GM12864 (cell line): ENCODE measurements at regions not wholly inside any gene's neighbourhood (a gene's known extent, or its start where the extent isn't known, plus 50 kb on each side); places are given as distances from the start of the nearest gene placed in this dataset.

Experiments used
- DNase-seq: peaks from one replicate; pipeline ENCODE4 v3.0.0-alpha.2; 2011; ENCODE audit warnings: low read depth
- H3K4me3 ChIP-seq: 2 replicates; pipeline ENCODE4 v1.5.1; 2011; ENCODE audit warnings: mild to moderate bottlenecking, low read depth, low read length, control low read depth
- TF ChIP-seq, protein P1 (sequence below): IDR thresholded peaks from 2 replicates; pipeline ENCODE4 v1.5.1; 2011; ENCODE audit warnings: low read depth, mild to moderate bottlenecking, moderate library complexity, low read length, control low read depth, inconsistent platforms; ENCODE audit errors: missing control alignments

DNA sequence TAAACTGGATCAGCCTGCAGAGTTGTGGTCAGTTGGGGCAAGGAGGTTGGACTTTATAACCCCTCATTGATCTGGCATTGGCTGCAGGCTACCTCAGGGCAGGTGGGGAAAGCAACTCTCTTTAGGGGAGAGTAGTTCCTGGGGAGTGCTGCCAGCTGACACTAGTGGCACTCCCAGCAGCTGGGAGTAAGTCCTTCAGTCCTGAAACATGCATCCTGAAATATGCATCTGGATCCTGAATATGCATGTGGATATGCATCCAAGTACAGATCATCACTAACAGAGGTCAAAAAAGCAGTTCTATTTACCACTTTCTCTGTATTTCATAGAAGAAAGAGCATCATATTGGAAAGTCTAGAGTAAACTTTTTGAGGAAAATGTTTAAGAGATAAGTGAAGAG is 350.8 kb downstream of the EPM2A start:
- no peak overlapping the region for H3K4me3 ChIP-seq
- no peak for DNase-seq
- TF ChIP-seq, protein P1, sequence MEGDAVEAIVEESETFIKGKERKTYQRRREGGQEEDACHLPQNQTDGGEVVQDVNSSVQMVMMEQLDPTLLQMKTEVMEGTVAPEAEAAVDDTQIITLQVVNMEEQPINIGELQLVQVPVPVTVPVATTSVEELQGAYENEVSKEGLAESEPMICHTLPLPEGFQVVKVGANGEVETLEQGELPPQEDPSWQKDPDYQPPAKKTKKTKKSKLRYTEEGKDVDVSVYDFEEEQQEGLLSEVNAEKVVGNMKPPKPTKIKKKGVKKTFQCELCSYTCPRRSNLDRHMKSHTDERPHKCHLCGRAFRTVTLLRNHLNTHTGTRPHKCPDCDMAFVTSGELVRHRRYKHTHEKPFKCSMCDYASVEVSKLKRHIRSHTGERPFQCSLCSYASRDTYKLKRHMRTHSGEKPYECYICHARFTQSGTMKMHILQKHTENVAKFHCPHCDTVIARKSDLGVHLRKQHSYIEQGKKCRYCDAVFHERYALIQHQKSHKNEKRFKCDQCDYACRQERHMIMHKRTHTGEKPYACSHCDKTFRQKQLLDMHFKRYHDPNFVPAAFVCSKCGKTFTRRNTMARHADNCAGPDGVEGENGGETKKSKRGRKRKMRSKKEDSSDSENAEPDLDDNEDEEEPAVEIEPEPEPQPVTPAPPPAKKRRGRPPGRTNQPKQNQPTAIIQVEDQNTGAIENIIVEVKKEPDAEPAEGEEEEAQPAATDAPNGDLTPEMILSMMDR, result no peak

DNA sequence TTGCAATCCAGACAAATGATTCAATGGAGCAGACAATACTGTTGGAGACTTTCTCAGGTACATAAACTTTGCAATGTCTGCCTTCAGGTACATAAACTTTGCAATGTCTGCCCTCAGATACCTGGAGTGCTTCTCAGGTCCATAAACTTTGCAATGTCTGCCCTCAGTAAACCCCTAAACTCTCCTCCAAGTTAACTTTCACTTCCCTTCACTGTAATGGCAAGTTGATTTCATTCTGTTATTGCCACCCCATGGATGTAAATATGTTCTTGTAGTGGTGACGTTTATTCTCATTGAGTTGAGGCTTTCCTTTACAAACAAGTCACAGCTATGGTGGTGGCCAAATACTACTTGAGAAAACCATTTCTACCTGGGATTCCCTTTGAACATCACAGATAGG is 338.8 kb downstream of the EPM2A start:
- no peak for DNase-seq
- TF ChIP-seq, protein P1, result no peak
- H3K4me3 ChIP-seq, result no peak overlapping the region

DNA sequence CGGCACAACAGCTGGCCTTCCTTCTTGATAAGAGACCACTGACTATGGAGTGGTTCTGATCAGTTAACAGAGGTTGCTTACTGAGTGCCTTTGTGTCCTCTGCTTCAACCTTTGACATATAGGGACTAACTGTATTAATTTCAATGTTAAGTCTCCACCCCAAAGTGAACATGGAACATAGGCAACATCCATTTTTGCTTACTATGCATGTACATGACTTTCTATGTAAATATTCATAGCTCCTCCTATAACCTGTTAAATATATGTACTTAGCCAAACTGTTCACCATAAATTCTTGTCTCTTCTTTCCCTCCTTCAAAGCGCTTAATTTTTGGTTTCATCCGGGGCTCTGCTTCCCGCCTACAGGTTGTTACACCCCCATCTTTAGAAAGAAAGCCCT is 334.8 kb downstream of the EPM2A start:
- TF ChIP-seq, protein P1, result no peak
- H3K4me3 ChIP-seq, result no peak overlapping the region
- no peak for DNase-seq

DNA sequence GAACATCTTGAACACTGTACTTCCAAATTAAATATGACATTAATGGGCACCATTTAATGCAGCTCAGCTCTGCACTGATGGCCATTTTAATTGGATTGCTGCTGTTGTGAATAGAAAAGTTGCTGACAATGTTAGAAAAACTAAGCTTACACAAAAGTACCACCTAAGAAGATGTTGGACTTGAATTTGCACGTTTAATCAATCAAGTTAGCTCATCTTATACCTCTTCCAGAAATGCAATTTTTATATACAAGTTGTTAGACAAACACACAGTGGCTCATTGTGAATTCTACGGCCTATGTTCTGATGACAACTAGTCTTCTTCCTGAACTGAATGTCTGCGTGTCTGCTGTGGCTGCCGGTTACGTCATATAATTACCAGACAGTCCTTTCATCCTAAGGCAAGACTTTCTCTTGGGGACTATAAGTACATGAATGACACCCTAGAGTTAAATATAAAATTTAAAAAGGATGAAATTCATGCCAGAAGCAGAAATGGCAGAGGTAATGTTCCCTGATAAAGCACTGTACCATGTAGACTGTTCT is 330.2 kb downstream of the EPM2A start:
- no peak for DNase-seq
- H3K4me3 ChIP-seq, result no peak overlapping the region
- TF ChIP-seq, protein P1, result no peak

DNA sequence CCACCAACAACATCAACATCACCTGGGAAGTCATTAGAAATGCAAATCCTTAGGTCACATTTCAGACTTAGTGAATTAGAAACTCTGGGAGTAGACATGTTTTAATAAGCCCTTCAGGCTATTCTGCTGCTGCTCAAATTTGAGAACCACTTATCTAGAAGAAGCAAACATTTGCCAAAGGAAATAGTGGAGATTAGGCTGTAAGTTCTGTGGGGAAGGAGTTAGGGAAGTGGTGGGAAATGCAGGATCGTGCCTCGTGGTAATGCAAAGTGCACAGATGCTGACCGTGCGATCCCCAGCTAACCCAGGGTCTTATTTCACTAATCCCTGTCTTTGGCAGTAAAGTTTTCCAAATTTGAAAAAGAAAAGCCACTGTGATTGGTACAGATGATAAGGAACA is 328.5 kb downstream of the EPM2A start:
- no peak overlapping the region for H3K4me3 ChIP-seq
- TF ChIP-seq, protein P1, result no peak
- no peak for DNase-seq

- no peak for DNase-seq
- no peak overlapping the region for H3K4me3 ChIP-seq
Measured at GRCh38 chr6:145415616-145416015, 319.7 kb downstream of the EPM2A start.

GRCh38 chr6:145420599-145420998 is 314.7 kb downstream of the EPM2A start:
- no peak for DNase-seq
- no peak overlapping the region for H3K4me3 ChIP-seq
- TF ChIP-seq, protein P1, result no peak

More at GRCh38 chr6:145415616-145416015, 319.7 kb downstream of the EPM2A start:
- TF ChIP-seq, protein P1, result no peak
